IMR-90 (cell line): ENCODE measurements at regions not wholly inside any gene's neighbourhood (a gene's known extent, or its start where the extent isn't known, plus 50 kb on each side); places are given as distances from the start of the nearest gene placed in this dataset.

ENCODE experiments used
- ATAC-seq: fragments of 200-7000 bp; cut with Tn5 transposase; 2 replicates; pipeline ENCODE4 v1.9.1; 2020; ENCODE audit warnings: low read depth, mild to moderate bottlenecking, moderate library complexity
- BruUV-seq: library from RNA; stranded (reverse); fragments of 400-500 nt; replicated peaks from 2 replicates; lab custom pipeline; 2021; lab: Mats Ljungman, UMichigan
- CTCF ChIA-PET: fragments of 300-600 bp; formaldehyde crosslinking; extraction: SDS; loops from one replicate; lab custom pipeline; 2021; ENCODE audit warnings: antibody characterized with exemption; lab: Yijun Ruan, JAX
- POLR2A ChIA-PET: fragments of 300-600 bp; sonication (Branson Sonifier 250); formaldehyde crosslinking; loops from one replicate; lab custom pipeline; 2022; ENCODE audit warnings: antibody characterized with exemption; ENCODE audit not compliant: unreplicated experiment; lab: Charles Lee
- DNase-seq: peaks from one replicate; pipeline ENCODE4 v3.0.0; 2013
- H2AFZ ChIP-seq: replicated peaks from 2 replicates; pipeline ENCODE3; 2013; ENCODE audit warnings: low read length, mild to moderate bottlenecking; ENCODE audit not compliant: poor library complexity
- H2AK5ac ChIP-seq: 2 replicates; pipeline ENCODE4 v1.6.1; 2013; ENCODE audit warnings: low read depth, low read length, inconsistent platforms
- H2AK9ac ChIP-seq: replicated peaks from 2 replicates; pipeline ENCODE3; 2013; ENCODE audit warnings: mild to moderate bottlenecking, low read depth, low read length, moderate library complexity; ENCODE audit not compliant: poor library complexity
- H2BK120ac ChIP-seq: 2 replicates; pipeline ENCODE4 v1.6.1; 2013; ENCODE audit warnings: low read depth, low read length, inconsistent platforms
- H2BK15ac ChIP-seq: 3 replicates; pipeline ENCODE4 v1.6.1; 2013; ENCODE audit warnings: low read depth, low read length, inconsistent platforms
- H2BK20ac ChIP-seq: 2 replicates; pipeline ENCODE4 v1.6.1; 2013; ENCODE audit warnings: low read depth, mild to moderate bottlenecking, inconsistent platforms, low read length, moderate library complexity
- H2BK5ac ChIP-seq: 2 replicates; pipeline ENCODE4 v1.6.1; 2013; ENCODE audit warnings: mild to moderate bottlenecking, low read depth, low read length, inconsistent platforms; ENCODE audit not compliant: poor library complexity, severe bottlenecking
- H3K14ac ChIP-seq: replicated peaks from 2 replicates; pipeline ENCODE4 v1.6.1; 2013; ENCODE audit warnings: low read depth, low read length, inconsistent platforms
- H3K18ac ChIP-seq: 2 replicates; pipeline ENCODE4 v1.6.1; 2013; ENCODE audit warnings: low read depth, low read length, control low read depth
- H3K23ac ChIP-seq: 2 replicates; pipeline ENCODE4 v1.6.1; 2013; ENCODE audit warnings: low read depth, low read length, inconsistent platforms
- H3K27ac ChIP-seq: 2 replicates; pipeline ENCODE4 v1.5.1; 2013; ENCODE audit warnings: mild to moderate bottlenecking, control low read depth, low read length; ENCODE audit not compliant: insufficient read depth
- H3K27me3 ChIP-seq: 2 replicates; pipeline ENCODE4 v1.6.1; 2013; ENCODE audit warnings: low read length; ENCODE audit not compliant: control insufficient read depth, insufficient read depth
- H3K36me3 ChIP-seq: 2 replicates; pipeline ENCODE4 v1.6.1; 2013; ENCODE audit warnings: low read length, mixed read lengths; ENCODE audit not compliant: control insufficient read depth, insufficient read depth
- H3K4ac ChIP-seq: 2 replicates; pipeline ENCODE4 v1.6.1; 2013; ENCODE audit warnings: low read depth, low read length, inconsistent platforms
- H3K4me1 ChIP-seq: 2 replicates; pipeline ENCODE4 v1.6.1; 2013; ENCODE audit warnings: low read length, mixed read lengths; ENCODE audit not compliant: control insufficient read depth, insufficient read depth
- H3K4me2 ChIP-seq: 2 replicates; pipeline ENCODE4 v1.6.1; 2013; ENCODE audit warnings: low read depth, mild to moderate bottlenecking, control low read depth, low read length, moderate library complexity
- H3K4me3 ChIP-seq: 2 replicates; pipeline ENCODE4 v1.5.1; 2013; ENCODE audit warnings: low read depth, mild to moderate bottlenecking, control low read depth, low read length, moderate library complexity; ENCODE audit not compliant: insufficient read depth
- H3K56ac ChIP-seq: 2 replicates; pipeline ENCODE4 v1.6.1; 2013; ENCODE audit warnings: low read length, inconsistent platforms; ENCODE audit not compliant: insufficient read depth; ENCODE audit errors: extremely low read depth
- H3K79me1 ChIP-seq, 2 experiments: 2 replicates each; pipeline ENCODE4 v1.6.1; 2013; ENCODE audit warnings: low read length in 2 of 2, inconsistent platforms in 1 of 2, low read depth in 1 of 2
- H3K9ac ChIP-seq: 2 replicates; pipeline ENCODE4 v1.6.1; 2013; ENCODE audit warnings: low read depth, low read length, control low read depth
- H3K9me1 ChIP-seq: 2 replicates; pipeline ENCODE4 v1.6.1; 2013; ENCODE audit warnings: low read length, inconsistent platforms; ENCODE audit not compliant: insufficient read depth
- H3K9me3 ChIP-seq: 2 replicates; pipeline ENCODE4 v1.6.1; 2013; ENCODE audit warnings: low read length; ENCODE audit not compliant: control insufficient read depth, insufficient read depth
- H4K20me1 ChIP-seq: 2 replicates; pipeline ENCODE4 v1.6.1; 2013; ENCODE audit warnings: low read length, inconsistent platforms; ENCODE audit not compliant: insufficient read depth
- H4K5ac ChIP-seq: 2 replicates; pipeline ENCODE4 v1.6.1; 2013; ENCODE audit warnings: mild to moderate bottlenecking, low read depth, low read length, control low read depth
- H4K8ac ChIP-seq, 2 experiments: 2 replicates each; pipeline ENCODE4 v1.6.1; 2013; ENCODE audit warnings: low read depth in 2 of 2, low read length in 2 of 2, control low read depth in 1 of 2, inconsistent platforms in 1 of 2
- H4K91ac ChIP-seq: 2 replicates; pipeline ENCODE4 v1.6.1; 2013; ENCODE audit warnings: low read depth, low read length, inconsistent platforms; ENCODE audit not compliant: insufficient read depth
- CEBPB ChIP-seq: IDR thresholded peaks from 2 replicates; pipeline ENCODE4 v1.6.1; 2012; ENCODE audit warnings: low read depth, low read length, improper control_type of control experiment
- CTCF ChIP-seq: conservative IDR thresholded peaks from 2 replicates; pipeline ENCODE4 v1.5.1; 2012; ENCODE audit warnings: mild to moderate bottlenecking, low read depth, low read length, improper control_type of control experiment
- FOS ChIP-seq: fragments of 150-350 bp; IDR thresholded peaks from 2 replicates; pipeline ENCODE4 v1.6.1; 2016; ENCODE audit warnings: low read depth, low read length
- POLR2A ChIP-seq: IDR thresholded peaks from 2 replicates; pipeline ENCODE4 v1.6.1; 2012; ENCODE audit warnings: mild to moderate bottlenecking, low read depth, low read length
- RAD21 ChIP-seq: IDR thresholded peaks from 2 replicates; pipeline ENCODE4 v1.6.1; 2012; ENCODE audit warnings: low read length, improper control_type of control experiment
- RFX5 ChIP-seq: IDR thresholded peaks from 2 replicates; pipeline ENCODE4 v1.8.0; 2012; ENCODE audit warnings: low read depth, mild to moderate bottlenecking, low read length, moderate library complexity
- SMC3 ChIP-seq: fragments of 150-350 bp; IDR thresholded peaks from 2 replicates; pipeline ENCODE4 v1.6.1; 2016; ENCODE audit warnings: low read depth, mild to moderate bottlenecking, antibody characterized with exemption, low read length, moderate library complexity
- WGBS, 2 experiments: methylation state at CpG; one replicate each; pipeline versions ENCODE4 v1.1.5 to v1.1.7; 2013; ENCODE audit warnings: missing lambda C conversion rate in 2 of 2; ENCODE audit not compliant: insufficient read length in 1 of 2; ENCODE audit errors: extremely low coverage in 2 of 2; 5-methylcytosine and 5-hydroxymethylcytosine counted together
- dilution Hi-C: fragments of 300-500 bp; cut with HindIII; formaldehyde crosslinking; loops from one replicate; pipeline ENCODE4 v1.14.3; 2018; ENCODE audit warnings: low sequenced_read_pairs; ENCODE audit not compliant: unreplicated experiment
- in situ Hi-C: fragments of 300-500 bp; cut with MboI; formaldehyde crosslinking; loops from 3 replicates; pipeline ENCODE4 v1.14.3; 2019; ENCODE audit warnings: low sequenced_read_pairs, inconsistent platforms, mixed read lengths
- intact Hi-C: fragments of 100-400 bp; cut with micrococcal nuclease; formaldehyde crosslinking; loops from 2 replicates; pipeline ENCODE4 v1.10.0; 2022
- TF ChIP-seq, protein P1 (sequence below): fragments of 150-350 bp; IDR thresholded peaks from 2 replicates; pipeline ENCODE4 v1.6.1; 2016; ENCODE audit warnings: low read depth, mild to moderate bottlenecking, low read length, moderate library complexity, borderline replicate concordance

- Histone ChIP-seq H3K14ac (no peak overlapping the region), H4K20me1 (no peaks in the 10 kb centered on the region), H3K9ac (no peak overlapping the region), H3K4me1 (peaks cover 3% of the 10 kb centered on the region), H4K91ac (no peak overlapping the region), H3K9me1 (no peaks in the 10 kb centered on the region), H3K18ac (no peak overlapping the region), H3K4ac (no peak overlapping the region), H2BK20ac (no peak overlapping the region), H3K79me1 (no peaks in the 10 kb centered on the region), H3K23ac (no peak overlapping the region), H4K5ac (no peak overlapping the region), H2BK15ac (no peak overlapping the region), H3K9me3 (no peaks in the 10 kb centered on the region), H3K56ac (no peak overlapping the region), H3K4me3 (no peak overlapping the region), H3K27ac (no peak overlapping the region), H2AFZ (no peak overlapping the region), H3K4me2 (no peak overlapping the region), H3K36me3 (no peaks in the 10 kb centered on the region), H2BK5ac (no peak overlapping the region), H2AK9ac (no peak overlapping the region), H2AK5ac (no peak overlapping the region), H3K27me3 (no peaks in the 10 kb centered on the region), H4K8ac (no peak overlapping the region), H2BK120ac (no peak overlapping the region)
- peak; percentile 37 for DNase-seq
- TF ChIP-seq, protein P1, sequence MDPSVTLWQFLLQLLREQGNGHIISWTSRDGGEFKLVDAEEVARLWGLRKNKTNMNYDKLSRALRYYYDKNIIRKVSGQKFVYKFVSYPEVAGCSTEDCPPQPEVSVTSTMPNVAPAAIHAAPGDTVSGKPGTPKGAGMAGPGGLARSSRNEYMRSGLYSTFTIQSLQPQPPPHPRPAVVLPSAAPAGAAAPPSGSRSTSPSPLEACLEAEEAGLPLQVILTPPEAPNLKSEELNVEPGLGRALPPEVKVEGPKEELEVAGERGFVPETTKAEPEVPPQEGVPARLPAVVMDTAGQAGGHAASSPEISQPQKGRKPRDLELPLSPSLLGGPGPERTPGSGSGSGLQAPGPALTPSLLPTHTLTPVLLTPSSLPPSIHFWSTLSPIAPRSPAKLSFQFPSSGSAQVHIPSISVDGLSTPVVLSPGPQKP: no peak
- no peak for TF ChIP-seq RFX5
- TF ChIP-seq CTCF: peak; percentile 68
- peak; percentile 69 for TF ChIP-seq SMC3
- TF ChIP-seq FOS: no peak
- TF ChIP-seq RAD21: peak; percentile 77
- TF ChIP-seq CEBPB: no peak
- no peak for TF ChIP-seq POLR2A
- intact Hi-C loops: loop anchor here (1.0 to 10.0 kb wide), 5 partner anchors 146 to 590 kb away; partner anchors contain the start of gene ARL4A
- ATAC-seq: peak; percentile 70
- ChIA-PET POLR2A (no interaction called here), CTCF (interaction anchor here (0.7 to 5.0 kb wide), 5 partner anchors 140 to 474 kb away, joined by 4 to 27 read pairs (median 5); partner anchors contain the start of gene ARL4A)
- dilution Hi-C loops: no loop called here
- no CpG with 5 or more reads among the region's 2 CpGs for WGBS, 2 experiments
- BruUV-seq: no TSS peak
- in situ Hi-C loops: loop anchor here (25.0 kb wide), 1 partner anchor 430 kb away; the partner anchor contains the start of gene ARL4A
Observed at GRCh38 chr7:13117103-13117502, 429.7 kb downstream of the ARL4A start.
